ENCODE measurements at regions not wholly inside any gene's neighbourhood (a gene's known extent, or its start where the extent isn't known, plus 50 kb on each side); places are given as distances from the start of the nearest gene placed in this dataset.
A peak's percentile ranks its signal among the peaks of the same experiment; 100 is the strongest.

- ChIA-PET POLR2A (interaction anchor here (1.1 kb wide), 1 partner anchor 25 kb away, joined by 3 read pairs; no protein-coding TSS in a partner anchor), CTCF (interaction anchor here (1.0 to 1.7 kb wide), 4 partner anchors 16 to 144 kb away, joined by 3 to 6 read pairs (median 4); no protein-coding TSS in a partner anchor)
- H3K36me3 ChIP-seq (ENCODE audit: control insufficient read depth in 2 of 2, extremely low read depth in 1 of 2, insufficient read depth in 2 of 2, low read length in 2 of 2): no peaks in the 10 kb centered on the region
- no peak overlapping the region for H2AFZ ChIP-seq (ENCODE audit: low read depth, low read length)
- peaks cover 13% of the 10 kb centered on the region for H3K4me1 ChIP-seq (ENCODE audit: control insufficient read depth, extremely low read depth, insufficient read depth, low read length)
- H3K27ac ChIP-seq (ENCODE audit: insufficient read depth, low read depth, low read length): no peak overlapping the region
- peak overlapping the region in 2 of 3 experiments; percentile 18 to 33 for H3K4me3 ChIP-seq (replicated peaks in 1 of 3; ENCODE audit: insufficient read depth in 1 of 3, low read depth in 1 of 3, low read length in 3 of 3)
- BruUV-seq (replicated peaks): no TSS peak
- peak overlapping the region; percentile 42 for H3K4me2 ChIP-seq (ENCODE audit: insufficient read depth, low read length)
- FAIRE-seq (no peak), DNase-seq (ENCODE audit: low read depth, low spot score) (no peak)
- no peaks in the 10 kb centered on the region for H3K9me1 ChIP-seq (replicated peaks; ENCODE audit: control insufficient read depth, extremely low read depth, insufficient read depth, low read length)
- H4K20me1 ChIP-seq (replicated peaks; ENCODE audit: control insufficient read depth, extremely low read depth, insufficient read depth, low read length): no peaks in the 10 kb centered on the region
- intact Hi-C loops (cut with micrococcal nuclease) (loop anchor here (2.0 kb wide), 1 partner anchor 27 kb away; no protein-coding TSS in a partner anchor), dilution Hi-C loops (cut with MboI; ENCODE audit: extremely low pct_ligation_motif_present, low sequenced_read_pairs) (no loop called here)
- peaks cover 35% of the 10 kb centered on the region for H3K79me2 ChIP-seq (ENCODE audit: control insufficient read depth, insufficient read depth, low read length)
- no peaks in the 10 kb centered on the region for H3K9me3 ChIP-seq (replicated peaks; ENCODE audit: control insufficient read depth, insufficient read depth, low read length)
- peak overlapping the region; percentile 7 for H3K9ac ChIP-seq (replicated peaks; ENCODE audit: extremely low read depth, insufficient read depth, low read length)
- no peaks in the 10 kb centered on the region for H3K27me3 ChIP-seq (ENCODE audit: control insufficient read depth in 2 of 2, insufficient read depth in 2 of 2, low read length in 2 of 2)
- TF ChIP-seq, protein P1, sequence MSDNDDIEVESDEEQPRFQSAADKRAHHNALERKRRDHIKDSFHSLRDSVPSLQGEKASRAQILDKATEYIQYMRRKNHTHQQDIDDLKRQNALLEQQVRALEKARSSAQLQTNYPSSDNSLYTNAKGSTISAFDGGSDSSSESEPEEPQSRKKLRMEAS (IDR thresholded peaks at IDR 0.05; ENCODE audit: insufficient read depth, insufficient read length): no peak
- TF ChIP-seq POLR2AphosphoS5 (IDR thresholded peaks at IDR 0.05; ENCODE audit: insufficient read depth, low read depth, low read length) (no peak), MYC (IDR thresholded peaks at IDR 0.05; ENCODE audit: low read depth, low read length) (no peak), JUN (IDR thresholded peaks at IDR 0.05; ENCODE audit: borderline replicate concordance, insufficient read depth, insufficient read length, low read depth) (no peak), GATA2 (IDR thresholded peaks at IDR 0.05; ENCODE audit: insufficient read depth, insufficient read length, low read depth, low read length) (no peak), EZH2 (IDR thresholded peaks at IDR 0.05; ENCODE audit: borderline replicate concordance, low read depth, low read length, severe bottlenecking) (no peak), POLR2A (IDR thresholded peaks at IDR 0.05; ENCODE audit: low read depth, low read length) (no peak), FOS (IDR thresholded peaks at IDR 0.05; ENCODE audit: borderline replicate concordance, insufficient read depth, low read length) (no peak)
- TF ChIP-seq, protein P2, sequence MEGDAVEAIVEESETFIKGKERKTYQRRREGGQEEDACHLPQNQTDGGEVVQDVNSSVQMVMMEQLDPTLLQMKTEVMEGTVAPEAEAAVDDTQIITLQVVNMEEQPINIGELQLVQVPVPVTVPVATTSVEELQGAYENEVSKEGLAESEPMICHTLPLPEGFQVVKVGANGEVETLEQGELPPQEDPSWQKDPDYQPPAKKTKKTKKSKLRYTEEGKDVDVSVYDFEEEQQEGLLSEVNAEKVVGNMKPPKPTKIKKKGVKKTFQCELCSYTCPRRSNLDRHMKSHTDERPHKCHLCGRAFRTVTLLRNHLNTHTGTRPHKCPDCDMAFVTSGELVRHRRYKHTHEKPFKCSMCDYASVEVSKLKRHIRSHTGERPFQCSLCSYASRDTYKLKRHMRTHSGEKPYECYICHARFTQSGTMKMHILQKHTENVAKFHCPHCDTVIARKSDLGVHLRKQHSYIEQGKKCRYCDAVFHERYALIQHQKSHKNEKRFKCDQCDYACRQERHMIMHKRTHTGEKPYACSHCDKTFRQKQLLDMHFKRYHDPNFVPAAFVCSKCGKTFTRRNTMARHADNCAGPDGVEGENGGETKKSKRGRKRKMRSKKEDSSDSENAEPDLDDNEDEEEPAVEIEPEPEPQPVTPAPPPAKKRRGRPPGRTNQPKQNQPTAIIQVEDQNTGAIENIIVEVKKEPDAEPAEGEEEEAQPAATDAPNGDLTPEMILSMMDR (IDR thresholded peaks at IDR 0.05; ENCODE audit: extremely low read depth in 1 of 2, insufficient read depth in 1 of 2, low read depth in 1 of 2, low read length in 2 of 2): no peak
These were observed 72.4 kb upstream of the NHSL1 start for GRCh38 chr6:138571585-138572166.

Measured in endothelial cell of umbilical vein (primary cell).